ENCODE measurements at regions not wholly inside any gene's neighbourhood (a gene's known extent, or its start where the extent isn't known, plus 50 kb on each side); places are given as distances from the start of the nearest gene placed in this dataset.

GRCh38 chr6:113326781-113327180, 530.4 kb upstream of the MARCKS start:
- TF ChIP-seq CTCF (IDR thresholded peaks at IDR 0.05; ENCODE audit: low read length) (no peak), EZH2 (optimal IDR thresholded peaks at IDR 0.05; ENCODE audit: low read depth, low read length) (no peak), EZH2phosphoT487 (IDR thresholded peaks at IDR 0.05; ENCODE audit: low read length) (no peak)

Data from MM.1S (cell line).